GM18951 (cell line): ENCODE measurements at regions not wholly inside any gene's neighbourhood (a gene's known extent, or its start where the extent isn't known, plus 50 kb on each side); places are given as distances from the start of the nearest gene placed in this dataset.

ENCODE experiments used
- POLR2A ChIP-seq: IDR thresholded peaks from 4 replicates; pipeline ENCODE4 v1.6.1; 2011; ENCODE audit warnings: mild to moderate bottlenecking; ENCODE audit not compliant: insufficient read length, insufficient read depth; ENCODE audit errors: extremely low read depth
- in situ Hi-C: fragments of 300-500 bp; cut with MboI; formaldehyde crosslinking; loops from one replicate; pipeline ENCODE4 v1.12.0; 2022; ENCODE audit warnings: low sequenced_read_pairs, mixed read lengths, inconsistent platforms; ENCODE audit not compliant: unreplicated experiment

DNA sequence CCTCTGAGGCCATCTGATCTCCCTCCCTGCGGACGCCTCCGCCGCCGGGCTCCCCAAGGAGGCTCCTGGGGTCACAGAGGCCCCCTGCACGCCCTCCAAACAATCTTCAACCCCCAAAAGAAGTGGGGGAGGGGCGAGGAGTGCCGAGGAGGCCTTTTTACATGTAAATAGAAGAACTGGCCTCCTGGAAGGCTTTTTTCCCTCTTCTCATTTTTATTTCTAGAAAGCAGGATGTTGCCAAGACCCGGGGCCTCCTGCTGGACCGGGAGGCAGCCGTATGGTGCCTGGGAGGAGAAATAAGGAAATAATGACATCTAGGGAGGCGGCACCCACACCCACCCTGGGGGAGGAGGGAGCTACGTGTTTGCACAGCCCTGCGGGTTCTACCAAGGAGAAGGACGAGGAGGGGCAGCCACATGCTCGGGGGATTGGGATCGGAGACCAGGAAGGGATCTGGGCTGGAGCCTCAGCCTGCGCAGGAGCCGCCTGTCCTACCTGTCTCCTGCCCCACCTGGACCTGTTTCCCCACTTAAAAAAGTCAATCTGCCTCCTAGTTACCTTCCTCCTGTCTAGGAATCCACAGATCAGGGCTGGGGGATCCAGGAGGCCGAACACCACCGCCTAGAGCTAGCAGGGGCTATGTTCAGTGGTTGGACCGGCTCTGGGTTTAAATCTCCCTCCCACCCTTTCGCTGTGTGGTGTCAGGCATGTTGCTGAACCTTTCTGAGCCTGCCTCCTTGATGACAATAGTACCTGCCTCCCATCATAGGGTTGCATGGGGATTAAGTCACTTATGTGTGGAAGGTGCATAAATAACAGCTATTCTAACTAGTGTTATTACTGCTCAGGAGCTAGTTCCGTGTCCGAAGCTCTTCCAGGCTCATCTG, 175.7 kb upstream of the GSE1 start:
- TF ChIP-seq POLR2A, result no peak
- in situ Hi-C loops, result loop anchor here (25.0 kb wide), 1 partner anchor 175 kb away; the partner anchor contains the start of gene GSE1

DNA sequence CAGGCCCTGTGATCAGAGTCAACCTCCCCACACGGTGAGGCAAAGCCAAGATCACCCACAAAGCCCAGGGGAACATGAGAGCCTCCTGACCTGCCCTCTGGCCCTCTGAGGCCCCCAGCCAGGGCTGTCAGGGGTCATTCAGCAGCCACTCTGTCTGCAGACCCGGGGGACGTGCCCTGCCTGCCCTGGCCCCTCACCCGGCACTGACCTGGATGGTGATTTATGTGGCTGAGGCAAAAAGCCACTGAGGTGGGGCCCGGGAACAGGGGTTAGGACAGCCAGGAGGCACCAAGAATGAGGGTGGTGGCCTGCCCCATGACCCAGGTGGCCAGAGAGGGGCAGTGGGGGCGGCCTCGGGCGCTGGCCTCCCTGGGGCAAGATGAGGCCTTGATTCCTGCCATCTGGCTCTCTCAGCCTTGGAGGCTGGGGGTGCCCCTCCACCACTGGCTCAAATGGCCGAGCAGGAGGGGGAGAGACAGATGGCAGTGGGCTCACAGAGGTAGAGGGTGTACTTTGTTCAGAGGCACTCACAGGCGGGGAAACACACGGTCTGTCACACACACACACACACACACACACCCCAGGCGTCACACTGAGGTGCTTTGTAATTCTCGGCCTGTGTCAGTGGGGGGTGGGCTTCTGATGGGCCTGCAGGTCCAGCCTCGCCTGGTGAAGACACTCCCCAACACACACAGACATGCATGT, 174.0 kb upstream of the GSE1 start:
- no peak for TF ChIP-seq POLR2A
- in situ Hi-C loops, result loop anchor here (25.0 kb wide), 1 partner anchor 173 kb away; the partner anchor contains the start of gene GSE1

DNA sequence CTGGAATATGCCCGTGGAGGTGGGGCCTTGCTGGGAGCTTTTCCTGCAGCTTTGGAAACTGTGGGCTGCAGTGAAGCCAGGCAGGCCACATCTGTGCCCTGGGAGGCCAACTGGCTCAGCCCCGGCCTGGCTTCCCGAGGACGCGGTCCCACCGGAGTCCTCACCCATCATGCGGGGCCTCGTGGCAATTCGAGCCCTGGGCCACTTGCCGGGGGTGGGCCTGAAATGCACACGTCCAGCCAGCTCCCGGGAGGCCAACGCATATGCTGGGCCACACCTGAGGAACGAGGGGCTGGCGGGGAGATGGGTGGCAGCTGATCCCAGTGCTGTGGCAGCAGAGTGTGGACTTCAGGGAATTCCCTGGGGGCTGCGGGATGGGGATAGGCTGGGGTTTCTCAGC, 172.4 kb upstream of the GSE1 start:
- in situ Hi-C loops, result loop anchor here (25.0 kb wide), 1 partner anchor 172 kb away; the partner anchor contains the start of gene GSE1
- TF ChIP-seq POLR2A, result no peak

GRCh38 chr16:85441189-85441889, 171.8 kb upstream of the GSE1 start:
- in situ Hi-C loops, result loop anchor here (25.0 kb wide), 1 partner anchor 171 kb away; the partner anchor contains the start of gene GSE1
- no peak for TF ChIP-seq POLR2A

DNA sequence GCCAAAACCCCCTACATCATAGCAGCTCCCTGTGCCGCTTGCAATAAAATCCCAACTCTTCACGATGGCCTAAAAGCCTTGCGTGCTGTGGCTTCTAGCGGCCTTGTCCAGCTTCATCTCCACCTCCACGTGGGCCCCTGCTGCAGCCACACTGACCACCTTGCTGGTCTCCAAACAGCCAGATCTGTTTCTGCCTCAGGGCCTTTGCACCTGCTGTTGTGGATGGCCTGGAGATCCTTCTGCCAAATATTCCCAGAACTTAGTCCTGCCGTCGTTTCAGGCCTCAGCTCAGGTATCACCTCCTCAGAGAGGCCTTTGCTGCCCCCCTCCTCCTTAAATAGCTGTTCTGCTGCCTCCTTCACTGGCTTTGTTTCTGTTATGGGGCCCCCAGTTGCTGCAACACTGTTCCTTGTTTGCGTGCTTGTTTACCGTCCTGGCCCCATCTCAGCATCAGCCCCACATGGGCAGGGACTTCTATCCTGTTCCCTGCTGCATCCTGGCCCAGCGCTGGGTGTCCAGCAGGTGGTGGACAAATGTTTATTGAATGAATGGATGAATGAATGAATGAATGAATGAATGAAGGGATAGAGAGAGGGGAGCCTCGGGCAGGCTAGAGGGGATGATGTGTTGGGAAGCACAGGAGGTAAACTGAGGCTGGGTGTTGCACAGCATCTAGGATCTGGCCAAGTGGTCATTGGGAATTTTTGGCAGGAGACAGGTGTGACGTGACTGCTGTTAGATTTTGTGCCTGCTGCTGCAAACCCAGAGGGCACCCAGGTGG, 171.0 kb upstream of the GSE1 start:
- TF ChIP-seq POLR2A, result no peak

GRCh38 chr16:85443116-85443515, 170.0 kb upstream of the GSE1 start:
- in situ Hi-C loops, result loop anchor here (25.0 kb wide), 1 partner anchor 169 kb away; the partner anchor contains the start of gene GSE1
- no peak for TF ChIP-seq POLR2A

More for the DNA sequence above, 171.0 kb upstream of the GSE1 start:
- in situ Hi-C loops, result loop anchor here (25.0 kb wide), 1 partner anchor 170 kb away; the partner anchor contains the start of gene GSE1

- in situ Hi-C loops, result loop anchor here (25.0 kb wide), 1 partner anchor 169 kb away; the partner anchor contains the start of gene GSE1
- no peak for TF ChIP-seq POLR2A
Measured at GRCh38 chr16:85443531-85443930, 169.6 kb upstream of the GSE1 start.

- in situ Hi-C loops, result loop anchor here (25.0 kb wide), 1 partner anchor 167 kb away; the partner anchor contains the start of gene GSE1
- no peak for TF ChIP-seq POLR2A
Measured at GRCh38 chr16:85445064-85445778, 167.9 kb upstream of the GSE1 start.

DNA sequence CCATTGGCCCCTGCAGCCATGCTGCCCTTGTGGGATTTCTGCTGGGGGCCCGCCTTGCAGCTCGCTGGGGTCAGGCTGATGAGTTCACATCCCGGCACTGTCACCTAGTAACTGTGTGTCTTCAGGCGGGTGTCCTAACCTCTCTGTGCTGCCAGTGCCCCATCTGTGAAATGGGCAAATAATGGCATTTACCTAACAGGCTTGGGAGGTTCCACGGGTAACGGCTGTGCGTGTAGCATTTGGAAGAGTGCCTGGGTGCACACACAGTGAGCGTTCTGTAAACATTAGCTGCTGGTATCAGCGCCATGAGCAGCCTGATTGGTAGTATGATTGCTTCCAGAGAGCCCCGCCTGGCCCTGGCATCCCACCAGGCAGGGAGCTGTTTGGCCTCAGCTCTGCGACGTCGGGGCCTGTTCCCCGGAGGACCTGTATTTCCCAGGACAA, 167.3 kb upstream of the GSE1 start:
- no peak for TF ChIP-seq POLR2A
- in situ Hi-C loops, result loop anchor here (25.0 kb wide), 1 partner anchor 166 kb away; the partner anchor contains the start of gene GSE1

- in situ Hi-C loops, result loop anchor here (25.0 kb wide), 1 partner anchor 165 kb away; the partner anchor contains the start of gene GSE1
Measured at GRCh38 chr16:85446951-85447692, 166.0 kb upstream of the GSE1 start.

More at GRCh38 chr16:85446951-85447692, 166.0 kb upstream of the GSE1 start:
- no peak for TF ChIP-seq POLR2A
